MM.1S (cell line): ENCODE measurements at regions not wholly inside any gene's neighbourhood (a gene's known extent, or its start where the extent isn't known, plus 50 kb on each side); places are given as distances from the start of the nearest gene placed in this dataset.

Experiments
- CTCF ChIP-seq: fragments of 300-600 bp; sonication (generic); IDR thresholded peaks from 2 replicates; pipeline ENCODE4 v1.5.1; 2016; ENCODE audit warnings: antibody characterized with exemption, low read length, mixed read lengths
- EZH2phosphoT487 ChIP-seq: fragments of 300-600 bp; sonication (generic); IDR thresholded peaks from 2 replicates; pipeline ENCODE4 v1.6.1; 2018; ENCODE audit warnings: antibody characterized with exemption, low read length

GRCh38 chr21:31473685-31474345 lies 129.8 kb upstream of the TIAM1 start:
- TF ChIP-seq CTCF (no peak), EZH2phosphoT487 (no peak)
